ENCODE measurements at regions not wholly inside any gene's neighbourhood (a gene's known extent, or its start where the extent isn't known, plus 50 kb on each side); places are given as distances from the start of the nearest gene placed in this dataset.
A peak's percentile ranks its signal among the peaks of the same experiment; 100 is the strongest.

GRCh38 chr2:133955169-133955568 is 298.7 kb upstream of the MGAT5 start:
- H3K27me3 ChIP-seq (ENCODE audit: control insufficient read depth, insufficient read depth, low read length) = peaks cover 1% of the 10 kb centered on the region; the same call in 1 of the 2 replicates
- DNase-seq = no peak
- H3K27ac ChIP-seq (ENCODE audit: insufficient read depth, low read length) = no peak overlapping the region
- dilution Hi-C loops (cut with HindIII; ENCODE audit: low sequenced_read_pairs, unreplicated experiment) = no loop called here
- no peak overlapping the region for H2AK5ac ChIP-seq (ENCODE audit: low read depth, low read length)
- H3K79me1 ChIP-seq (ENCODE audit: low read depth in 1 of 2, low read length in 2 of 2) = no peaks in the 10 kb centered on the region
- BruUV-seq (replicated peaks) = no TSS peak
- H3K14ac ChIP-seq (replicated peaks; ENCODE audit: low read depth, low read length) = no peak overlapping the region
- no peak overlapping the region for H2BK20ac ChIP-seq (ENCODE audit: low read depth, low read length)
- no peaks in the 10 kb centered on the region for H3K9me3 ChIP-seq (ENCODE audit: control insufficient read depth, insufficient read depth, low read length)
- H3K4me1 ChIP-seq (ENCODE audit: control insufficient read depth, insufficient read depth, low read length) = no peaks in the 10 kb centered on the region
- H3K23ac ChIP-seq (ENCODE audit: low read depth, low read length) = no peak overlapping the region
- no peak overlapping the region for H2AK9ac ChIP-seq (replicated peaks; ENCODE audit: low read depth, low read length, poor library complexity)
- no CpG with 5 or more reads among the region's 3 CpGs for WGBS, 2 experiments (ENCODE audit: extremely low coverage in 2 of 2, insufficient read length in 1 of 2)
- no peak overlapping the region for H3K4me3 ChIP-seq (ENCODE audit: insufficient read depth, low read depth, low read length)
- no peak overlapping the region for H3K9ac ChIP-seq (ENCODE audit: low read depth, low read length)
- no peak for TF ChIP-seq RCOR1 (IDR thresholded peaks at IDR 0.05; ENCODE audit: insufficient replicate concordance, low read length)
- 0 out of 2 replicates have a peak, but pooled peaks have one; percentile 6 for TF ChIP-seq RAD21 (IDR thresholded peaks at IDR 0.05; ENCODE audit: low read length)
- no peak overlapping the region for H4K91ac ChIP-seq (ENCODE audit: insufficient read depth, low read depth, low read length)
- H3K18ac ChIP-seq (ENCODE audit: low read depth, low read length) = no peak overlapping the region
- H2BK5ac ChIP-seq (ENCODE audit: low read depth, low read length, poor library complexity, severe bottlenecking) = no peak overlapping the region
- no peaks in the 10 kb centered on the region for H3K36me3 ChIP-seq (ENCODE audit: control insufficient read depth, insufficient read depth, low read length)
- ATAC-seq (ENCODE audit: low read depth) = no peak
- intact Hi-C loops (cut with micrococcal nuclease) = no loop called here
- POLR2A ChIA-PET (ENCODE audit: unreplicated experiment) = no interaction called here
- H2BK15ac ChIP-seq (ENCODE audit: low read depth, low read length) = no peak overlapping the region
- no peak overlapping the region for H3K4ac ChIP-seq (ENCODE audit: low read depth, low read length)
- no peak overlapping the region for H4K8ac ChIP-seq (ENCODE audit: low read depth in 2 of 2, low read length in 2 of 2)
- no peak overlapping the region for H4K5ac ChIP-seq (ENCODE audit: low read depth, low read length)
- no peaks in the 10 kb centered on the region for H4K20me1 ChIP-seq (ENCODE audit: insufficient read depth, low read length)
- no peak overlapping the region for H3K4me2 ChIP-seq (ENCODE audit: low read depth, low read length)
- CTCF ChIA-PET = interaction anchor here (0.6 to 0.9 kb wide), 2 partner anchors 12 to 1138 kb away, joined by 3 to 5 read pairs; no protein-coding TSS in a partner anchor
- H2BK120ac ChIP-seq (ENCODE audit: low read depth, low read length) = no peak overlapping the region
- no peak overlapping the region for H2AFZ ChIP-seq (replicated peaks; ENCODE audit: low read length, poor library complexity)
- no peaks in the 10 kb centered on the region for H3K9me1 ChIP-seq (ENCODE audit: insufficient read depth, low read length)
- in situ Hi-C loops (cut with MboI; ENCODE audit: low sequenced_read_pairs) = no loop called here
- no peak overlapping the region for H3K56ac ChIP-seq (ENCODE audit: extremely low read depth, insufficient read depth, low read length)
